GM12875 (cell line): ENCODE measurements at regions not wholly inside any gene's neighbourhood (a gene's known extent, or its start where the extent isn't known, plus 50 kb on each side); places are given as distances from the start of the nearest gene placed in this dataset.

Source experiments
- H3K4me3 ChIP-seq: one replicate; pipeline ENCODE4 v1.5.1; 2011; ENCODE audit warnings: low read depth, low read length, control low read depth
- TF ChIP-seq, protein P1 (sequence below): IDR thresholded peaks from 2 replicates; pipeline ENCODE4 v1.5.1; 2011; ENCODE audit warnings: low read depth, mild to moderate bottlenecking, control low read depth, inconsistent platforms, low read length, moderate library complexity, borderline replicate concordance; ENCODE audit not compliant: insufficient read depth

GRCh38 chr16:86773354-86773715, 195.0 kb downstream of the FOXL1 start:
- TF ChIP-seq, protein P1, sequence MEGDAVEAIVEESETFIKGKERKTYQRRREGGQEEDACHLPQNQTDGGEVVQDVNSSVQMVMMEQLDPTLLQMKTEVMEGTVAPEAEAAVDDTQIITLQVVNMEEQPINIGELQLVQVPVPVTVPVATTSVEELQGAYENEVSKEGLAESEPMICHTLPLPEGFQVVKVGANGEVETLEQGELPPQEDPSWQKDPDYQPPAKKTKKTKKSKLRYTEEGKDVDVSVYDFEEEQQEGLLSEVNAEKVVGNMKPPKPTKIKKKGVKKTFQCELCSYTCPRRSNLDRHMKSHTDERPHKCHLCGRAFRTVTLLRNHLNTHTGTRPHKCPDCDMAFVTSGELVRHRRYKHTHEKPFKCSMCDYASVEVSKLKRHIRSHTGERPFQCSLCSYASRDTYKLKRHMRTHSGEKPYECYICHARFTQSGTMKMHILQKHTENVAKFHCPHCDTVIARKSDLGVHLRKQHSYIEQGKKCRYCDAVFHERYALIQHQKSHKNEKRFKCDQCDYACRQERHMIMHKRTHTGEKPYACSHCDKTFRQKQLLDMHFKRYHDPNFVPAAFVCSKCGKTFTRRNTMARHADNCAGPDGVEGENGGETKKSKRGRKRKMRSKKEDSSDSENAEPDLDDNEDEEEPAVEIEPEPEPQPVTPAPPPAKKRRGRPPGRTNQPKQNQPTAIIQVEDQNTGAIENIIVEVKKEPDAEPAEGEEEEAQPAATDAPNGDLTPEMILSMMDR = no peak
- no peak overlapping the region for H3K4me3 ChIP-seq

DNA sequence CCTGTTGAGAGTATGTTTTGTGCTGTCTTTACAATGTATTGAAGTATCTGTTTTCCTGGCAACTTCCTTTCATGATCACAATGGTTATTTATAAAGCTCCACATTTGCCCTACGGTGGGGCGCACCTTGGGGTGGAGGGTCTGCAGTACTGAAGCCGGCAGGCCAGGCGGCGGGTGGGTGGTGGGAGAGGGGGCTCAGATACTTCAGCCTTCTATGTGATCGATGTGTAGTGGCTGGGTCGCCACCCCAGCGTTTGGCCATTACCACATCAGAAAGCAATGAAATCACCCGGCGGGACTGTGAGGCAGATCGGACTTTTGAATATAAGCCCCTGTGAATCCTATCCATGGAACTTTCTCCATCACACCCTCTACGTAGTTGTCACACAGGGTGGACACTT, 196.6 kb downstream of the FOXL1 start:
- TF ChIP-seq, protein P1 = no peak

DNA sequence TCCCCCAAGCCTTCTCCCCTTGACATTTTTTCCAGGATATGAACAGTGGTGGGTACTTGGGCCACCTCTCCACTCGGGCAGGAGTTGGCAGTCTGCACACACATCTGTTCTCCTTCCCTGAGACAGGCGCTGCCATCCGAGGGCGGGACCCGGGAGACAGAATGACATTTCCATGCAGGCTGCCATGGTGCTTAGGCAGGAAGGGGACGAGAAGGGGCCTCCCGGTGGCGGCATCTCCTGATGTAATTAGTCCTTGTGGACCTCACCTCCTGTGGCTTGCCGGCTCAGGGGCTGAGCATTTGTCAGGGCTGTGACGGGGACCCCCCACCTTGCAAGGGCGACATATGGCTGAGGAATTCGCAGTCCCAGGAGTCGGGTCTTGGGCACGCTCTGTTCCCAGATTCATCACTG, 197.2 kb downstream of the FOXL1 start:
- no peak overlapping the region for H3K4me3 ChIP-seq
- TF ChIP-seq, protein P1 = no peak

More for the DNA sequence above, 196.6 kb downstream of the FOXL1 start:
- no peak overlapping the region for H3K4me3 ChIP-seq

DNA sequence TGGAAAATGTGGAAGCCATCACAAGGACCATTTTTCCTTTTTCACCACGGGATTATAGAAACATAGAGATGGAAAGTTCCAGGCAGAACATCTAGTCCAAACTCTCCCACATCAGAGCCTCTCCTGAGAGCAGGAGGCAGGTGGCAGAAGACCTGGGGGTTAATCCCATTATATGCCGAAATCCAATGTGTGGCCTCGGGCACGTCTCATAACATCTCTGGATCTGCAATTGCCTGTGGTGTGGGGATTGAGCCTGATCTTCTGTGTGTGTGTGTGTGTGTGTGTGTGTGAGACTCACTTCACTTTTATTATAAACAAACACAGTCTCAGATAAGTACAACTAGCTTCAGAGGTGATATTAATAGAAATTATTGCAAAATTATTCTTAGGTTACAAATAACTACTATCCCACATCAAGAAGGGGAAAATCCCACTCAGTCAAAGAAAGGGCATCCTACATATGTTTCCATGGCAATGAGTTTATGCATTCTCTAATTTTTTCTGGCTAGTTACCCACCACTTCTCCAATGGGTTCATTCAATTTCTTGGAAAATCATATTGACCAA, 199.1 kb downstream of the FOXL1 start:
- TF ChIP-seq, protein P1 = no peak
- no peak overlapping the region for H3K4me3 ChIP-seq

GRCh38 chr16:86778108-86778745, 199.9 kb downstream of the FOXL1 start:
- TF ChIP-seq, protein P1 = no peak
- no peak overlapping the region for H3K4me3 ChIP-seq

DNA sequence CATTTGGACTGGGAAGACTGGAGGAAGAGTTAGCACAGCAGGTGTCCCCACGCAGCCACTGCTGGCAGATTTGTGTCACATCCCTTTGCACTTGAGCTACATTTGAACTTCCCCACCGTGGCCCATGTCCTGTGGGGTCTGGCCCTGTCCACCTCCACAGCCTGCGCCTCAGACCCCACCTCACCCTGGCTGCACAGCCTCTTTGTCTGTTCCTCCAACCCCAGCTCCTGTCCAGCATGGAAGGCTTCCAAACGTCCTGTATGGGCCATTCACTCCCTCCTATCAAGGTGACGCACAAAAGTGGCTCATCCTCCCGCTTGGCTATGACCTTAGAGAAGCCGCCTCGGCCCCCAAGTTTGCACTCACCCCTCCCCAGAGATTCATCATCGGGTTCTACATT, 200.6 kb downstream of the FOXL1 start:
- TF ChIP-seq, protein P1 = no peak

GRCh38 chr16:86781046-86781445, 202.7 kb downstream of the FOXL1 start:
- H3K4me3 ChIP-seq = no peak overlapping the region
- TF ChIP-seq, protein P1 = no peak

More for the DNA sequence above, 200.6 kb downstream of the FOXL1 start:
- H3K4me3 ChIP-seq = no peak overlapping the region
